GM12878 (cell line): ENCODE measurements at regions not wholly inside any gene's neighbourhood (a gene's known extent, or its start where the extent isn't known, plus 50 kb on each side); places are given as distances from the start of the nearest gene placed in this dataset.

Experiments used
- CEBPZ ChIP-seq: fragments of 150-350 bp; IDR thresholded peaks from 2 replicates; pipeline ENCODE4 v1.6.1; 2016; ENCODE audit warnings: low read depth, low read length
- IRF5 ChIP-seq: fragments of 450-650 bp; IDR thresholded peaks from 2 replicates; pipeline ENCODE4 v1.6.1; 2017; ENCODE audit warnings: borderline replicate concordance
- RELB ChIP-seq: fragments of 450-650 bp; IDR thresholded peaks from 2 replicates; pipeline ENCODE4 v1.6.1; 2017; ENCODE audit warnings: low read depth, mild to moderate bottlenecking, moderate library complexity
- TAF1 ChIP-seq: IDR thresholded peaks from 2 replicates; pipeline ENCODE4 v1.6.1; 2011; ENCODE audit warnings: mild to moderate bottlenecking, low read depth, low read length, borderline replicate concordance
- USF2 ChIP-seq: IDR thresholded peaks from 2 replicates; pipeline ENCODE4 v1.6.1; 2011; ENCODE audit warnings: low read depth, low read length, improper control_type of control experiment, borderline replicate concordance

- TF ChIP-seq IRF5 (no peak), CEBPZ (no peak), RELB (no peak), TAF1 (no peak), USF2 (no peak)
Measured at GRCh38 chr14:44854114-44854513, 107.6 kb downstream of the KLHL28 start (continued).
